G401 (cell line): ENCODE measurements at regions not wholly inside any gene's neighbourhood (a gene's known extent, or its start where the extent isn't known, plus 50 kb on each side); places are given as distances from the start of the nearest gene placed in this dataset.

Source experiments
- DNase-seq: peaks from one replicate; pipeline ENCODE4 v3.0.0-alpha.2; 2015; ENCODE audit warnings: low spot score
- in situ Hi-C: cut with HindIII; loops from 2 replicates; pipeline ENCODE4 v1.10.0; 2016; ENCODE audit warnings: low sequenced_read_pairs, mixed read lengths

DNA sequence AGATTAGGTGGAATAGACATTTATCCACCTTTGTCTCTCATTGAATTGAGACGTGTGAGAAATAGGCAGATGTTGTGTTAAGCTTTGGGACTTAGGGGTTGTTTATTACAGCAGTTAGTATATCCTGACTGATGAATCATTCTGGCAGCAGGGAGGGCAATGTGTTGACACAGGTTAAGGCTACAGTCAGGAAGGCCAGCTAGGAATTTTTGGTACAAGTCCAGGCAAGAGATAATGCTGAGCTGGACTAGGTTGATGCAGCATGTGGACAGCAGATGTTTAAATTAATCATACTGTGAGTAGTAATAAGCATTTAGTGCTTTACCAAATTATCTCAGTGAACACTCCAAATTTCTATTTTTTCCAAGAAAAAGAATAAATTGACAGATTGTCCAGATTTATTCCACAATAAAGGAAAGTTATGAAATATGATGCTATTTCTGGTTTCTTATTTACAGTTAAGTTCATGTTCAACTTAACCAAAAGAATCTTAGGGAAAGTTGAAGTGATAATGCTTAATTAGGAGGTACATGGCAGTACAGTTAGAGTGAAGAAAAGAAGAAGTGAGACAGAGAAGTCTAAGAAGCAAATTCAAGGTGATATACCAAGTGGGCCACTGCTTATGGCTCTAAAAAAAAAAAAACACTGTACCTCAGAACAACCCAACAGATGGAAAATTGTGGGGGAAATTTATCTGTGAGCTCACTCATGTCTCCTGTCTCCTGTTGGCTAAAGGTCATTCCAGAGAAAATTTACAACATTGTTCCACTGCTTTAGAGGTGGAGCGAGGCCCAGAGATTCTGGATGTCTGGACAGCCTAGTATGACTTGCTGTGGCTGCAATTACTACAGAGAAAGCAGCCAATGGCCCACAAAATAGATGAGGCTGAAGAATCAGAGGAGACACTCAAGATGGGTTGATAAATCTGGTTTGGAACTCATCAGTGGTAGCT is 102.7 kb upstream of the C21orf91 start:
- in situ Hi-C loops: no loop called here
- no peak for DNase-seq

DNA sequence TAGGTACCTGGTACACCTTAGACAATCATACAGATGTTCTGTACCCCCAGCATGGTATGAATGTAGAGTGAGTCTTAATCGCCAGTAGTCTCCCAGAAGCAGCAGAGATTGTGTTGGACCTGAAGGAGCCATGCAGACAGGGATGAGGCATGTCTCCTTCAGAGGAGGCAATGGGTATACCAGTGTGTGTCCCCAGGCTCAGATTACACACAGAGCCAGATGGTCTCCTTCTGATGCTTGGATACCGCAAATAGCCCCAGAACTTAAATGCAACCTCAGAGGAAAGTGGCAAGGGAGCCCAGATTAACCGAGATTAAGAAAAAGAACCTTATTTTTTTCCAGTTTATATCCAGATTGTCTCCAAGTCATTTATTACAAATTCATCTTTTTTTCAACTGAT is 96.8 kb upstream of the C21orf91 start:
- DNase-seq: no peak
- in situ Hi-C loops: no loop called here

DNA sequence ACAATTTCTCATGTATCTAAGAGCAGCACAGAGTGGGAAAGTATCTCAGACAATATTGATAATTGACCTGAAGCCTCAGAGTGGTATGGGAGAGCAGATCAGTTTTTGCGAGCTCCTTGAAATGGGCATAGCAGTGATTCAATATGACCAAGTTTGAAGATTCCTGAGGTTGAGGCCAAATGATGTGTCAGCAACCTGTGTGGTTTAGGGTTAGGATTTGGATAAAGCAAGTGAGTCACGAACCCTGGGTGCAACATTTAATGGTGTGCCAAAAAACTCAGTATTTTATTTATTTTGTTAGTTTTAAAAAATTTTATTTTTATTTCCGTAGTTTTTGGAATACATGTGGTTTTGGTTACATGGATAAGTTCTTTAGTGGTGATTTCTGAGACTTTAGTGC is 92.5 kb upstream of the C21orf91 start:
- in situ Hi-C loops: no loop called here
- DNase-seq: no peak

DNA sequence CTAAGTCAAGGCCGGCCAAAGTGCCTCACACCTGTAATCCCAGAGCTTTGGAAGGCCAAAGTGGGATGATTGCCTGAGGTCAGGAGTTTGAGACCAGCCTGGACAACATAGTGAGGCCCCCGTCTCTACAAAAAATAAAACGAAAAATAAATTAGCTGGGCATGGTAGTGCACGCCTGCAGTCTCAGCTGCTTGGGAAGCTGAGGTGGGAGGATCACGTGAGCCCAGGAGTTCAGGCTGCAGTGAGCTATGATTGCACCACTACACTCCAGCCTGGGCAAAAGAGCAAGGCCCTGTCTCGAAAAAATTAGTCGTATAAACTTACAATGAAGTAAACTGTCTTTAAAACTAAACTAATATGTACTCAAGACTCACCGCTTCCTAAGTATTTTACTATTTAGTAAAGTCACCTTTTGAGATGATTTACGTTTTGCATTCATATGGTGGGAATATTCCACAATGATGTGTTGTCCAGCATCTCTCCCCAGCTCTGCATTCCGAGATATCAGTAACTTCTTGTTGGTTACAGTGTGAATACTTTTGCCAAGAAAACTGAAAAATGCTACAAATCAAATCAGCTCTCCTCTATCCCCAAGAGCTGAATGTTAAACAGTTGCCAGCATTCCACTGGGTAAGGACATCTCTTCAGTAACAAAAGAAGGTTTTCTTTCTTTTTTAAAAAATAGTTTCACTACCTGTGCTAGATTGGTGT is 84.9 kb upstream of the C21orf91 start:
- in situ Hi-C loops: no loop called here
- DNase-seq: no peak

DNA sequence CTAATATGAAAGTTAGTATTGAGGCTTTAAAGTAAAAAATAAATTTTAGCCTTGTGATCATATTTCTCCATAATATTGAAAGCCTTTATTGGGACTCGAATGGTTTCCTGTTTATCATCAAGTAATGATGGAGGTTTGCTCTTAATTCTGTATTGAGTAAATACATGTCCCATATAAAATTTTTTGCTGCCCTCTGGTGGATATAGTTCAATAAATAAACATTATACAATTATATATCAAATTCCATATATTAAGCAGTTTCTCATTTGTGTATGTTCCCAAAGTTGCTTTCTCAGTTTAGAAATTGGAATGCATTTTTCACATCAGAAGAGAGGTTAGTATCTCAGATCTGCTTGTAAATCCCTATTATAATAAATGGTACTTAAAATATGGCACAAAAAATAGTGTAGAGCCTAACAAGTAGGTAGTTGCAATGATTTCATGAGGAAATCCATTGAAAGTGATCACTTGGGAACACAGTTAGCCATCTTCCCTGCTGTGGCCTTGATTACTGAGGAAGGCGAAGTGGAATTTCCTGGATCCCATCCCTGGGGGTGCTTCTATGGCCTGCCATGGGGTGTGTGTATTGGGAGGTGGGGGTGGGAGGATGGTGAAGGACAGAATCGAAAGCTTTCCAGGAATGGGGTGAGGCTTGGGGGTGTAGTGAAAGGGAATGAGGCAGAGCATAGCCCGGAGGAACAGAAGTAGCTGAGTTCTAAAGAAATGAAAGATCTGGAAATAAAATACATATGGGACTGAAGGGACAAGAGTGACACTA is 84.1 kb upstream of the C21orf91 start:
- in situ Hi-C loops: no loop called here
- peak; percentile 6 for DNase-seq

DNA sequence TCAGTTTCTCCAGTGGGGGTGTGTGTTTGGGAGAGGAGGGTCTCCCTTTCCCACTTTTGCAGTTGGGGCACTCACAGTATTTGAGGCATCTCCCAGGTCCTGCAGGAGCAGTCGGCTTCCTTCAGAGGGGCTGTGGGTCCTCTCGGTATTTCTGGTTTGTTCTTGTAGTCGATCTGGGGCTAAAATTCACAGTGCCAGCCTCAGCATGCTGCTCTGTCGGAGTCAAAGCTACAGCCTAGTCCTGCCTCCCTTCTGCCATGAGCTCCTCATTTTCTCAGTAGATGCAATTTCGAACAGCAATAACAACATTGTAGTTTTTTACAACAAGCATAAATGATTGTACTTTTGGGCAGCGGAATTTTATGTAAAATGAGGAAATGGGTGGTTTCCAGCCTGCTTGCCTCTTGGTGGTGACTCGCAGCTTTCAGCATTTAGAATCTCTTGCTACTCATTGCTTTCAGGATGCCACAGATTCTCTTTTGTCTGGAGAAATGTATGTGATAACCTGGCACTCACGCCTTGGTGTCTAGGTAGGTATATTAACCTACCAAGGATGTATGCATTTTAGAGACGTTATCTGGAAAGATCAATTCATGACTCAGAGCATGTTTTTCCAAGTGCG is 82.4 kb upstream of the C21orf91 start:
- in situ Hi-C loops: no loop called here
- DNase-seq: no peak

DNA sequence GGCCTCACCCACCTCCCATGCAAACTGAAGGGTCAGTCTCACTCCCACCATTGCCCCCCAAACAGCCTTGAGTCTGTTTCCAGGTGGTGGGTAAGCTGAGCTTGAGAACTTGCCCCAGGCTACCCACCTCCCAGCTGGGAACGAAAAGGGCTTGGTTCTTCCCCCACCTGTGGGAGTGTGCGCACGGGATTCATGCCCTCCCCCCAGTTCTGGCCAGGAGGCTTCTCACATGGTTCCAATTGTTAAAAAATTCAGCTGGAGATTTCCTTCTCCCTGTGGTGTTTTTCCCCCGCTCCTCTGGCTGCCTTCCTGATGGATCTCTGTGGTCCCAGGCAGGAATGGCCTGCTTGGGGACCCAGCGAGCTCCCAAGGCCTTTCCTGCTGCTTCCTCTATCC is 81.8 kb upstream of the C21orf91 start:
- DNase-seq: no peak
- in situ Hi-C loops: no loop called here

DNA sequence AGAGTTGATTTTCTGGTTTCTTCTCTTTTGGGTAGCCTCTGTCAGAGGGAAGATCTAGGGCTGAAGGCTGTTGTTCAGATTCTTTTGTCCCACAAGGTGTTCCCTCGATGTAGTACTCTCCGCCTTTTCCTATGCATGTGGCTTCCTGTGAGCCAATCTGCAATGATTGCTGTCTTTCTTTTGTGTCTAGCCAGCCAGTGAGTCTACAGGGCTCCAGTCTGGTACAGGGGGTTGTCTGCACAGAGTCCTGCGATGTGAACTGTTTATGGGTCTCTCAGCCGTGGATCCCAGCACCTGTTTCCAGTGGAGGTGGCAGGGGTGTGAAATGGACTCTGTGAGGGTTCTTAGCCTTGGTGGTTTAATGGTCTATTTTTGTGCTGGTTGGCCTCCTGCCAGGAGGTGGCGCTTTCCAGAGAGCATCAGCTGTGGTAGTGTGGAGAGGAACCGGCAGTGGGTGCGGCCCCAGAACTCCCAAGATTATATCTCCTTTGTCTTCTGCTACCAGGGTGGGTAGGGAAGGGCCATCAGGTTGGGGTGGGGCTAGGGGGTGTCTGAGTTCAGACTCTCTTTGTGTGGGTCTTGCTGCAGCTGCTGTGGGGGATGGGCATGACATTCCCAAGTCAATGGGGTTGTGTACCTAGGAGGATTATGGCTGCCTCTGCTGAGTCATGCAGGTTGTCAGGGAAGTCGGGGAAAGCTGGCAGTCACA is 81.3 kb upstream of the C21orf91 start:
- in situ Hi-C loops: no loop called here
- DNase-seq: no peak

DNA sequence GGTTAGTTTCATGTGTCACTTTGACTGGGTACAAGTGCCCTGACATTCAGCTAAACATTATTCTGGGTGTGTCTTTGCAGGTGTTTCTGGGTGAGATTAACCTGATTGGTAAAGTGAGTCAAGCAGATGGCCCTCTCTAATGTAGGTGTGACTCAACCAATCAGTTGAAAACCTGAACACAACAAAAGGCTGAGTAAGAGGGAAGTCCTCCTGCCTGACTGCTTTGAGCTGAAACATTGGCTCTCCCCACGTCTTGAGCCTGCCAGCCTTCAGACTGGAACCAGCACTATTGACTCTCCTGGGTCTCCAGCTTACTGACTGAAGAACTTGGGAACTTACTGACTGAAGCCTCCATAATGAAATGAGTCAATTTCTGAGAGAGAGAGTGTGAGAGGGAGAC is 70.0 kb upstream of the C21orf91 start:
- in situ Hi-C loops: no loop called here
- no peak for DNase-seq

DNA sequence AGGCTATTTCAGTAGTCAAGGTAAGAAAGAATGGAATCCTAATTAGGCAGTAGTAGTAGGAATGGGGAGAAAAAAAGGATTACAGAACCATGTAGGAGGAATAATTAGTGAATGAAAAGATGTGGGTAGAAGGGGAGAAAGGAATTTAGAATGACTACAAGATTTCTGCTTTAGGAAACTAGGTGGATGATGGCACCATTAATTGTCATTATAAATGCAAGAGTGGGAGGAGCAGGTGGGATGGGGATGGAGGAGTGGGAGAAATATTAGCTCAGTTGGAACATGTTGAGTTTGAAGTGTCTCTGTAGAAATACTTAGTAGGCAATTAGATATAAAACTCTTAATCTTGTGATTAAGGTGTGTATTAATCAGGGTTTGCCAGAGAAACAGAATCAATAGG is 50.0 kb upstream of the C21orf91 start:
- in situ Hi-C loops: no loop called here
- no peak for DNase-seq
